ENCODE measurements at regions not wholly inside any gene's neighbourhood (a gene's known extent, or its start where the extent isn't known, plus 50 kb on each side); places are given as distances from the start of the nearest gene placed in this dataset.
A peak's percentile ranks its signal among the peaks of the same experiment; 100 is the strongest.

DNA sequence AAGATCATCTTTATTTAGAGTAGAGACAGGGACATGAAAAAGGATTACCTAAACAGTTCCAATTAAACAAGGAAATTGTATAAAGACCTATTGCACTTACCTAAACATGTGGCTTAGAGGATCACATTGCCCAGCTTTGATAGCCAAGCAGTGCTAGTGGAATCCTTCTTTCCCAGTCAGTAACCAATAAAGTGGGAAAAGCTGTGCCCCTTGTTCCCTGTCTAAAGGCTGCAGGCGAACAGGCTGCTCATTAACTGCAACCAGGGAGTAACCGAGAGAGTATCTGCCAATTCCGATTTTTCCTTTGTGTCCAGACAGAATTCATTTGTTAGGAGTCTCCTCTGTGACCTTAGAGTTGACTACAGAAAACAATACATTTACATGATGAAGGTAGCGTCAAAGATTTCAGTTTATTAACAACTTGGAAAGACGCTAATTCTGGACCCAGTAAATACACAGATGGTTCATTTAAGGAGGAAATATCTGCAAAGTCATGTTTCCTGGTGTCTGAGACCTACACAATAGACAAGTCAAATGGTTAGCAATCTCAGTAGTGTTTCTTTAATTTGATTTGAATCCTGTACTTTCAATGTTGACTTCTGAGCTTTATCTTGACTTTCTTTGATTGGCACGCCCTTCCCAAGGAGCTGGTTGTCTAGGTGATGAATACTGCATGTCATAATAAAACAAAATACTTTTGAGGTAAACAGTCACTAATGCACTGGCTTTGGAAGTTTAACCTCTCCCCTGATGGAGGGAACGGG lies 57.3 kb upstream of the MET start:
- no peak overlapping the region for H3K27ac Mint-ChIP-seq
- no peaks in the 10 kb centered on the region for H3K4me1 Mint-ChIP-seq
- no peaks in the 10 kb centered on the region for H3K36me3 Mint-ChIP-seq
- peaks cover 35% of the 10 kb centered on the region for H3K27me3 Mint-ChIP-seq
- H3K9me3 Mint-ChIP-seq, result no peaks in the 10 kb centered on the region
- no peak overlapping the region for H3K4me3 Mint-ChIP-seq
- no peak for ATAC-seq

- Mint-ChIP-seq H3K27ac (no peak overlapping the region), H3K4me3 (no peak overlapping the region), H3K36me3 (peaks cover 11% of the 10 kb centered on the region), H3K9me3 (peaks cover 8% of the 10 kb centered on the region), H3K27me3 (peaks cover 18% of the 10 kb centered on the region), H3K4me1 (no peaks in the 10 kb centered on the region)
- ATAC-seq, result no peak
Observed at GRCh38 chr7:116616555-116617059, 55.4 kb upstream of the MET start.

- Mint-ChIP-seq H3K4me3 (no peak overlapping the region), H3K4me1 (no peaks in the 10 kb centered on the region), H3K27me3 (peaks cover 15% of the 10 kb centered on the region), H3K9me3 (peaks cover 8% of the 10 kb centered on the region), H3K27ac (no peak overlapping the region), H3K36me3 (peaks cover 11% of the 10 kb centered on the region)
- no peak for ATAC-seq
Observed at GRCh38 chr7:116617878-116618277, 54.1 kb upstream of the MET start.

DNA sequence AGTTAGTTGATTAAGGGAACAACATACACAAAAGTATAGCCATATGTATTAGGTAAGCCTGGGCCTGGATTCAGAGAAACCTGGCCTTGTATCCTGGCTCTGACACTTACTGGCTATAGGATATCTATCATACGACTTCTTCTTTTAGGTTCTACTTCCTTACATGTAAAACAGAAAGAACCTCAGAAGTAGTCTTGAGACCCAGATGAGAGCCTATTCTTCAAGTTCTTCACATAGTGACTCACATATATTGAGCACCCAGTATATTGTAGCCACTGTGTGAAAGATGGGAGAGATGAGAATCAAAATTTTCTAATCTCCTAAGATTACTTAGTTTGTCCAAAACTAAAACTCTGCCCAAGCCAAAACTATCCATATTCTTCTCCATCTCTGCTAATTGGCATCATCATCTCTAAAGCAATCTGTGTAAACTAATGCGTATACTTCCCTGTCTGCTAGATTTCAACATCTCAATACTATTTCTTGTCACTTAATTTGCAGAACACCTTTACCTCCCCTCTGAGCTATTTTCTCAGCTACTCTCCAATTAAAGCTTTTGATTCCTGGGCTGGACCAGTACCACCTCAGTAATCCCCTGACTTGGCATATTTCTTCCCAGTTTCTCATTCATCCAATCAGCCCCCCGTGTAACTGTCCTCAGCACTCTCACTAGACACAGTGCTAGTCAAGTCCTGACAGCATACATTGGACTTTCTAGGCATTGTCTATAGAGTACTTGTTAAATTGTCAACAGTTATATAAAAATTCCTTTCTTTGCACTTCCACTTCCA lies 53.5 kb upstream of the MET start:
- peak; percentile 31 for ATAC-seq
- Mint-ChIP-seq H3K27me3 (peaks cover 13% of the 10 kb centered on the region), H3K4me1 (no peaks in the 10 kb centered on the region), H3K27ac (no peak overlapping the region), H3K4me3 (no peak overlapping the region), H3K9me3 (peaks cover 8% of the 10 kb centered on the region), H3K36me3 (peaks cover 11% of the 10 kb centered on the region)

DNA sequence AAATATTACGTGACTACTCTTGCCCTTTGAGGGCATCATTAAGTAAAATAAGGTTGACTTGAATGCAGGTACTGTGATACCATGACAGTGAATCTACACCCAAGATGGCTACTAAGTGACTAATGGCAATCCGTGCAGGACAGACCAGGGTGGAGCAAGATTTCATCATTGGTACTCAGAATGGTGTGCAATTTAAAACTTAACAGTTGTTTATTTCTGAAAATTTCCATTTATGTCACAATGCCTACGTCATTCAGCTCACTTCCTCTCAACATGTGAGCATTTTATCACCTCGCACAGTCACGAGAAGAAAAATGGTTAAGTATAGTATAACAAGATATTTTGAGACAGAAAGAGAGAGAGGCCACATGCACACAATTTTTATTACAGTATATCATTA lies 50.3 kb upstream of the MET start:
- H3K27me3 Mint-ChIP-seq, result peaks cover 29% of the 10 kb centered on the region
- H3K4me1 Mint-ChIP-seq, result no peaks in the 10 kb centered on the region
- H3K36me3 Mint-ChIP-seq, result peaks cover 11% of the 10 kb centered on the region

More for the DNA sequence above, 50.3 kb upstream of the MET start:
- Mint-ChIP-seq H3K4me3 (no peak overlapping the region), H3K27ac (no peak overlapping the region), H3K9me3 (peaks cover 8% of the 10 kb centered on the region)
- ATAC-seq, result no peak
